Liver (tissue), 7 donors: ENCODE measurements at regions not wholly inside any gene's neighbourhood (a gene's known extent, or its start where the extent isn't known, plus 50 kb on each side); places are given as distances from the start of the nearest gene placed in this dataset.
A peak's percentile ranks its signal among the peaks of the same experiment; 100 is the strongest.

Experiments used
- DNase-seq: peaks from one replicate; pipeline ENCODE4 v3.0.0-alpha.2; 2017; ENCODE audit warnings: low spot score
- H3K27ac ChIP-seq, 2 donors: one replicate each; pipeline ENCODE4 v1.7.0; 2013; ENCODE audit warnings: inconsistent platforms in 2 of 2, low read length in 2 of 2, control low read depth in 1 of 2, low read depth in 1 of 2, mild to moderate bottlenecking in 1 of 2
- H3K27me3 ChIP-seq, 4 donors: one replicate each; pipeline versions ENCODE4 v1.6.1 to v1.7.0; 2013; ENCODE audit warnings: low read length in 3 of 4, inconsistent platforms in 1 of 4, mild to moderate bottlenecking in 1 of 4, moderate library complexity in 1 of 4; ENCODE audit not compliant: control insufficient read depth in 4 of 4, insufficient read depth in 4 of 4
- H3K36me3 ChIP-seq, 4 donors: one replicate each; pipeline versions ENCODE4 v1.6.1 to v1.7.0; 2013; ENCODE audit warnings: low read length in 3 of 4, mild to moderate bottlenecking in 3 of 4, low read depth in 1 of 4, moderate library complexity in 1 of 4; ENCODE audit not compliant: control insufficient read depth in 4 of 4, insufficient read depth in 3 of 4
- H3K4me1 ChIP-seq, 4 donors: one replicate each; pipeline versions ENCODE4 v1.6.1 to v1.7.0; 2013; ENCODE audit warnings: low read length in 3 of 4, mild to moderate bottlenecking in 3 of 4, moderate library complexity in 1 of 4; ENCODE audit not compliant: control insufficient read depth in 4 of 4, insufficient read depth in 4 of 4
- H3K4me3 ChIP-seq, 3 donors: one replicate each; pipeline versions ENCODE4 v1.6.1 to v1.7.0; 2013; ENCODE audit warnings: low read length in 3 of 3, control low read depth in 1 of 3, low read depth in 1 of 3, mild to moderate bottlenecking in 1 of 3
- H3K9ac ChIP-seq, 2 donors: one replicate each; pipeline ENCODE4 v1.7.0; 2013; ENCODE audit warnings: low read length in 2 of 2, mild to moderate bottlenecking in 2 of 2, moderate library complexity in 2 of 2, control low read depth in 1 of 2, low read depth in 1 of 2
- H3K9me3 ChIP-seq, 4 donors: one replicate each; pipeline versions ENCODE4 v1.6.1 to v1.7.0; 2013; ENCODE audit warnings: low read length in 3 of 4; ENCODE audit not compliant: control insufficient read depth in 4 of 4
- EGR1 ChIP-seq, 2 donors: IDR thresholded peaks; 2 replicates each; pipeline ENCODE4 v1.6.1; 2016 to 2018; ENCODE audit warnings: antibody characterized with exemption in 2 of 2, low read depth in 2 of 2
- FOXA1 ChIP-seq: IDR thresholded peaks from 2 replicates; pipeline ENCODE4 v1.6.1; 2016; ENCODE audit warnings: antibody characterized with exemption
- FOXA2 ChIP-seq: IDR thresholded peaks from 2 replicates; pipeline ENCODE4 v1.6.1; 2016; ENCODE audit warnings: antibody characterized with exemption
- GABPA ChIP-seq, 2 donors: IDR thresholded peaks in 1 of 2; conservative IDR thresholded peaks in 1 of 2; 2 replicates each; pipeline ENCODE4 v1.6.1; 2016; ENCODE audit warnings: antibody characterized with exemption in 2 of 2, mild to moderate bottlenecking in 1 of 2, moderate library complexity in 1 of 2
- HNF4A ChIP-seq, 2 donors: conservative IDR thresholded peaks; 2 replicates each; pipeline ENCODE4 v1.6.1; 2016; ENCODE audit warnings: antibody characterized with exemption in 2 of 2, mild to moderate bottlenecking in 2 of 2
- HNF4G ChIP-seq: IDR thresholded peaks from 2 replicates; pipeline ENCODE4 v1.6.1; 2016; ENCODE audit warnings: antibody characterized with exemption
- JUND ChIP-seq, 2 donors: IDR thresholded peaks; 2 replicates each; pipeline ENCODE4 v1.6.1; 2016; ENCODE audit warnings: antibody characterized with exemption in 2 of 2
- NR2F2 ChIP-seq: IDR thresholded peaks from 2 replicates; pipeline ENCODE4 v1.6.1; 2016; ENCODE audit warnings: antibody characterized with exemption
- RAD21 ChIP-seq, 2 donors: IDR thresholded peaks; 2 replicates each; pipeline ENCODE4 v1.6.1; 2016; ENCODE audit warnings: antibody characterized with exemption in 2 of 2, mild to moderate bottlenecking in 2 of 2
- RXRA ChIP-seq, 2 donors: IDR thresholded peaks; 2 replicates each; pipeline ENCODE4 v1.6.1; 2017 to 2018; ENCODE audit warnings: antibody characterized with exemption in 2 of 2, mild to moderate bottlenecking in 1 of 2
- TAF1 ChIP-seq: conservative IDR thresholded peaks from 2 replicates; pipeline ENCODE4 v1.6.1; 2016; ENCODE audit warnings: antibody characterized with exemption, mild to moderate bottlenecking
- YY1 ChIP-seq: IDR thresholded peaks from 2 replicates; pipeline ENCODE4 v1.6.1; 2016; ENCODE audit warnings: antibody characterized with exemption, mild to moderate bottlenecking
- WGBS: extraction: QIAGEN DNeasy Blood & Tissue Kit; methylation state at CpG from one replicate; pipeline ENCODE4 v1.1.7; 2013; 5-methylcytosine and 5-hydroxymethylcytosine counted together
- TF ChIP-seq, protein P1 (sequence below): IDR thresholded peaks from 2 replicates; pipeline ENCODE4 v1.6.1; 2016; ENCODE audit warnings: antibody characterized with exemption, mild to moderate bottlenecking
- TF ChIP-seq, protein P2 (sequence below): IDR thresholded peaks from 2 replicates; pipeline ENCODE4 v1.6.1; 2016; ENCODE audit warnings: antibody characterized with exemption
- TF ChIP-seq, protein P3 (sequence below): IDR thresholded peaks from 2 replicates; pipeline ENCODE4 v1.6.1; 2016; ENCODE audit warnings: antibody characterized with exemption
- TF ChIP-seq, protein P4 (sequence below): IDR thresholded peaks from 2 replicates; pipeline ENCODE4 v1.6.1; 2016; ENCODE audit warnings: antibody characterized with exemption
- donor health status: healthy.
- donor health status: healthy.
- donor health status: healthy.
- donor health status: healthy.

DNA sequence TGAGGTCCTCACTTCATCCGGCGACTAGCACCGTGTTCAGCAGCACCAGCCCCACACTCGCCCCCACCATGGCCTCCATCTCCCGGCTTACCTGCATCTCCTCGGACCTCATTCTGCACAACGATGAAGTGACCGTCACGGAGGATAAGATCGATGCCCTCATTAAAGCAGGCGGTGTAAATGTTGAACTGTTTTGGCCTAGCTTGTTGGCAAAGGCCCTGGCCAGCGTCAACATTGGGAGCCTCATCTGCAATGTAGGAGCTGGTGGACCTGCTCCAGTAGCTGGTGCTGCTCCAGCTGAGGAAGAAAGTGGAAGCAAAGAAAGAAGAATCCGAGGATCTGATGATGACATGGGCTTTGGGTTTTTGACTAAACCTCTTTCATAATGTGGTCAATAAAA is 70.5 kb upstream of the MYCN start:
- DNase-seq: no peak

DNA sequence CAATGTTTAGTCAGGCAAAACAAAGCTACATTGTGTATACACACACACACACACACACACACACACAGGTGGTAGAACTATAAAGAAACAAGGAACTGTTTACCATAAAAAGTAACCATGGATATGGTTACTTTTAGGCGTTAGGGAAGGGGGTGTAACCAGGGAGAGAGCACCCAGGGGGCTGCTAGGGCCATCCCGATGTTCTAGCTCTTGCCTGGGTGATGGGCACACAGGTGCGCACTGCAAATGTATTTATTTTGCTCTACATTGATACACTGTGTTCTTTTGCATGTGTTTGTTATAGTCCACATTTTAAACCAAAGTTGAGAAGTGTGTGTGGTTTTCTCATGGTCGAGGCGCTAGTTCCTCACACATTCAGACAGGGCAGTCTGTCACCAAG is 69.8 kb upstream of the MYCN start:
- Histone ChIP-seq H3K4me1 (peaks cover 3 to 27% (median 20%) of the 10 kb centered on the region in 4 donors), H3K27ac (no peak overlapping the region), H3K36me3 (no peaks in the 10 kb centered on the region), H3K4me3 (no peak overlapping the region), H3K9me3 (no peaks in the 10 kb centered on the region), H3K27me3 (no peaks in the 10 kb centered on the region), H3K9ac (no peak overlapping the region)
- DNase-seq: no peak
- WGBS: 83% methylated on average over 5 of the region's 5 CpGs
- TF ChIP-seq TAF1 (no peak), FOXA2 (no peak), JUND (IDR thresholded peaks at IDR 0.05) (no peak), FOXA1 (no peak), RAD21 (IDR thresholded peaks at IDR 0.05) (no peak), GABPA (IDR thresholded peaks at IDR 0.05 in 1 of 2, conservative IDR thresholded peaks at IDR 0.05 in 1 of 2) (no peak), RXRA (IDR thresholded peaks at IDR 0.05) (no peak), EGR1 (IDR thresholded peaks at IDR 0.05; ENCODE audit: low read depth in 2 of 2) (no peak), YY1 (no peak), HNF4G (no peak), NR2F2 (no peak)
- TF ChIP-seq, protein P1, sequence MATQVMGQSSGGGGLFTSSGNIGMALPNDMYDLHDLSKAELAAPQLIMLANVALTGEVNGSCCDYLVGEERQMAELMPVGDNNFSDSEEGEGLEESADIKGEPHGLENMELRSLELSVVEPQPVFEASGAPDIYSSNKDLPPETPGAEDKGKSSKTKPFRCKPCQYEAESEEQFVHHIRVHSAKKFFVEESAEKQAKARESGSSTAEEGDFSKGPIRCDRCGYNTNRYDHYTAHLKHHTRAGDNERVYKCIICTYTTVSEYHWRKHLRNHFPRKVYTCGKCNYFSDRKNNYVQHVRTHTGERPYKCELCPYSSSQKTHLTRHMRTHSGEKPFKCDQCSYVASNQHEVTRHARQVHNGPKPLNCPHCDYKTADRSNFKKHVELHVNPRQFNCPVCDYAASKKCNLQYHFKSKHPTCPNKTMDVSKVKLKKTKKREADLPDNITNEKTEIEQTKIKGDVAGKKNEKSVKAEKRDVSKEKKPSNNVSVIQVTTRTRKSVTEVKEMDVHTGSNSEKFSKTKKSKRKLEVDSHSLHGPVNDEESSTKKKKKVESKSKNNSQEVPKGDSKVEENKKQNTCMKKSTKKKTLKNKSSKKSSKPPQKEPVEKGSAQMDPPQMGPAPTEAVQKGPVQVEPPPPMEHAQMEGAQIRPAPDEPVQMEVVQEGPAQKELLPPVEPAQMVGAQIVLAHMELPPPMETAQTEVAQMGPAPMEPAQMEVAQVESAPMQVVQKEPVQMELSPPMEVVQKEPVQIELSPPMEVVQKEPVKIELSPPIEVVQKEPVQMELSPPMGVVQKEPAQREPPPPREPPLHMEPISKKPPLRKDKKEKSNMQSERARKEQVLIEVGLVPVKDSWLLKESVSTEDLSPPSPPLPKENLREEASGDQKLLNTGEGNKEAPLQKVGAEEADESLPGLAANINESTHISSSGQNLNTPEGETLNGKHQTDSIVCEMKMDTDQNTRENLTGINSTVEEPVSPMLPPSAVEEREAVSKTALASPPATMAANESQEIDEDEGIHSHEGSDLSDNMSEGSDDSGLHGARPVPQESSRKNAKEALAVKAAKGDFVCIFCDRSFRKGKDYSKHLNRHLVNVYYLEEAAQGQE: no peak
- TF ChIP-seq, protein P2, sequence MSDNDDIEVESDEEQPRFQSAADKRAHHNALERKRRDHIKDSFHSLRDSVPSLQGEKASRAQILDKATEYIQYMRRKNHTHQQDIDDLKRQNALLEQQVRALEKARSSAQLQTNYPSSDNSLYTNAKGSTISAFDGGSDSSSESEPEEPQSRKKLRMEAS: no peak
- TF ChIP-seq, protein P3, sequence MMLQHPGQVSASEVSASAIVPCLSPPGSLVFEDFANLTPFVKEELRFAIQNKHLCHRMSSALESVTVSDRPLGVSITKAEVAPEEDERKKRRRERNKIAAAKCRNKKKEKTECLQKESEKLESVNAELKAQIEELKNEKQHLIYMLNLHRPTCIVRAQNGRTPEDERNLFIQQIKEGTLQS: no peak
- TF ChIP-seq, protein P4, sequence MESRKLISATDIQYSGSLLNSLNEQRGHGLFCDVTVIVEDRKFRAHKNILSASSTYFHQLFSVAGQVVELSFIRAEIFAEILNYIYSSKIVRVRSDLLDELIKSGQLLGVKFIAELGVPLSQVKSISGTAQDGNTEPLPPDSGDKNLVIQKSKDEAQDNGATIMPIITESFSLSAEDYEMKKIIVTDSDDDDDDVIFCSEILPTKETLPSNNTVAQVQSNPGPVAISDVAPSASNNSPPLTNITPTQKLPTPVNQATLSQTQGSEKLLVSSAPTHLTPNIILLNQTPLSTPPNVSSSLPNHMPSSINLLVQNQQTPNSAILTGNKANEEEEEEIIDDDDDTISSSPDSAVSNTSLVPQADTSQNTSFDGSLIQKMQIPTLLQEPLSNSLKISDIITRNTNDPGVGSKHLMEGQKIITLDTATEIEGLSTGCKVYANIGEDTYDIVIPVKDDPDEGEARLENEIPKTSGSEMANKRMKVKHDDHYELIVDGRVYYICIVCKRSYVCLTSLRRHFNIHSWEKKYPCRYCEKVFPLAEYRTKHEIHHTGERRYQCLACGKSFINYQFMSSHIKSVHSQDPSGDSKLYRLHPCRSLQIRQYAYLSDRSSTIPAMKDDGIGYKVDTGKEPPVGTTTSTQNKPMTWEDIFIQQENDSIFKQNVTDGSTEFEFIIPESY: no peak

More for the DNA sequence above, 70.5 kb upstream of the MYCN start:
- H3K9ac ChIP-seq: no peak overlapping the region
- H3K27me3 ChIP-seq: no peaks in the 10 kb centered on the region
- no peak overlapping the region for H3K4me3 ChIP-seq
- H3K9me3 ChIP-seq: no peaks in the 10 kb centered on the region
- no peaks in the 10 kb centered on the region for H3K36me3 ChIP-seq
- no peak overlapping the region for H3K27ac ChIP-seq
- peak; percentile 29 for TF ChIP-seq FOXA1
- TF ChIP-seq, protein P2: peak; percentile 6
- TF ChIP-seq HNF4G: no peak
- peak in 1 of 2 donors; percentile 36 for TF ChIP-seq RAD21 (IDR thresholded peaks at IDR 0.05)
- TF ChIP-seq EGR1 (IDR thresholded peaks at IDR 0.05; ENCODE audit: low read depth in 2 of 2): no peak
- TF ChIP-seq RXRA (IDR thresholded peaks at IDR 0.05): peak; percentile 43 to 72
- TF ChIP-seq FOXA2: peak; percentile 59
- no peak for TF ChIP-seq NR2F2
- TF ChIP-seq YY1: peak; percentile 19
- TF ChIP-seq GABPA (IDR thresholded peaks at IDR 0.05 in 1 of 2, conservative IDR thresholded peaks at IDR 0.05 in 1 of 2): no peak
- TF ChIP-seq HNF4A (conservative IDR thresholded peaks at IDR 0.05): peak; percentile 18 to 56
- peaks cover 0 to 20% (median 13%) of the 10 kb centered on the region in 4 donors for H3K4me1 ChIP-seq
- 57% methylated on average over 13 of the region's 13 CpGs for WGBS
